ENCODE measurements at regions not wholly inside any gene's neighbourhood (a gene's known extent, or its start where the extent isn't known, plus 50 kb on each side); places are given as distances from the start of the nearest gene placed in this dataset.
"Not testable (repeated sequence)": the region's sequence is repeated elsewhere in the genome, so short reads cannot be mapped to it uniquely, and the experiment has no call there.

DNA sequence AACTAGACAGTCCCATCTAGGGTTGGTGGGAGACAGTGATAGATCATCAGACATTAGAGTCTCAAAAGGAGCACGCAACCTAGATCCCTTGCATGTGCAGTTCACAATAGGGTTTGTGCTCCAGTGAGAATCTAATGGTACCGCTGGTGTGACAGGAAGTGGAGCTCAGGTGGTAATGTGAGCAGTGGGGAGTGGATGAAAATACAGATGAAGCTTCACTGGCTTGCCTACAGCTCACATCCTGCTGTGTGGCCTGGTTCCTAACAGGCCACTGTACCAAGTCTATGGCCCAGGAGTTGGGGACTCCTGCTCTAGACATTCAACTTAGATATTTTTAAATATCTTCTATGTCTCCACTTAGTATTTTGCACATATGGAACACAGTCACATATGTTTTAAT is 231.1 kb upstream of the NRIP1 start:
- H3K27ac ChIP-seq: no peak overlapping the region
- peaks cover 3% of the 10 kb centered on the region for H3K9me3 ChIP-seq (ENCODE audit: severe bottlenecking)
- no peak overlapping the region for H3K4me3 ChIP-seq (ENCODE audit: low read depth, low read length)
- H3K36me3 ChIP-seq: no peaks in the 10 kb centered on the region
- no peak for DNase-seq
- TF ChIP-seq, protein P1, sequence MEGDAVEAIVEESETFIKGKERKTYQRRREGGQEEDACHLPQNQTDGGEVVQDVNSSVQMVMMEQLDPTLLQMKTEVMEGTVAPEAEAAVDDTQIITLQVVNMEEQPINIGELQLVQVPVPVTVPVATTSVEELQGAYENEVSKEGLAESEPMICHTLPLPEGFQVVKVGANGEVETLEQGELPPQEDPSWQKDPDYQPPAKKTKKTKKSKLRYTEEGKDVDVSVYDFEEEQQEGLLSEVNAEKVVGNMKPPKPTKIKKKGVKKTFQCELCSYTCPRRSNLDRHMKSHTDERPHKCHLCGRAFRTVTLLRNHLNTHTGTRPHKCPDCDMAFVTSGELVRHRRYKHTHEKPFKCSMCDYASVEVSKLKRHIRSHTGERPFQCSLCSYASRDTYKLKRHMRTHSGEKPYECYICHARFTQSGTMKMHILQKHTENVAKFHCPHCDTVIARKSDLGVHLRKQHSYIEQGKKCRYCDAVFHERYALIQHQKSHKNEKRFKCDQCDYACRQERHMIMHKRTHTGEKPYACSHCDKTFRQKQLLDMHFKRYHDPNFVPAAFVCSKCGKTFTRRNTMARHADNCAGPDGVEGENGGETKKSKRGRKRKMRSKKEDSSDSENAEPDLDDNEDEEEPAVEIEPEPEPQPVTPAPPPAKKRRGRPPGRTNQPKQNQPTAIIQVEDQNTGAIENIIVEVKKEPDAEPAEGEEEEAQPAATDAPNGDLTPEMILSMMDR (IDR thresholded peaks at IDR 0.05; ENCODE audit: low read depth, low read length): no peak
- no peaks in the 10 kb centered on the region for H3K27me3 ChIP-seq (ENCODE audit: insufficient read depth, low read depth, severe bottlenecking)

DNA sequence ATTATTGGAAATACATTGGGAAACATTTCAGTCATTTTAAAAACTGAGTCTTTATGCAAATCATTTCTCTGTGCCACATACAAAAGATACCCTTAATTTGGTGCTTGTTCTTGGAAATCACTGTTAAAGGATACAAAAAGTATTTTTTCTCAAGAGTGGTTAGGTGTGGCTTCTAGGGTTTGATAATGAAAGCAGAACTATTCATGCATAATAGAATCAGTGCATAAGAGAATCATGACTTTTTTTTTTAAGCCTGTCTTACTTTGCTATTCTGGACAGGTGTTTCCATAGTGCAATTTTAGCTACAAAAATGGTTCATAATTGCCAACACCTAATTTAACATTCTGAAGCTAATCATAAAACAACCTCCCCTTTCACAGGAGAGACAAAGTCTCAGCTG is 233.0 kb upstream of the NRIP1 start:
- DNase-seq: no peak
- Histone ChIP-seq H3K4me3 (ENCODE audit: low read depth, low read length) (no peak overlapping the region), H3K9me3 (ENCODE audit: severe bottlenecking) (peaks cover 6% of the 10 kb centered on the region), H3K36me3 (no peaks in the 10 kb centered on the region), H3K27ac (no peak overlapping the region), H3K27me3 (ENCODE audit: insufficient read depth, low read depth, severe bottlenecking) (no peaks in the 10 kb centered on the region)
- TF ChIP-seq, protein P1 (IDR thresholded peaks at IDR 0.05; ENCODE audit: low read depth, low read length): no peak

DNA sequence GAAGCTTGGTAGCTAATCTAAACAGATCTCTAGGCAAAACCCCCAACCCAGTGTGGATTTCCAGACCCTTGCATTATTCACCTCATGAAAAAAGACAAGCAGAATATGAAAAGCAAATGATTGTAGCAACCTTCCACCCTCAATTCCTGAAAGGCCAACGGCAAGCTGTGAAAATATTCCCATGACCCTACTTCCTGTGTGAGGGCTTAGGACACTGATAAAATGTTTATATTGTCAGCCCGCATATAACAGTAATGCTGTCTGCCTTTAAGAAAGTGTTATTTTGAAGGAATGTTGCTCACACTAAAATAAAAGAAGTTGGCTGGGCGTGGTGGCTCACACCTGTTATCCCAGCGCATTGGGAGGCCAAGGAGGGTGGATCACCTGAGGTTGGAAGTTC is 233.5 kb upstream of the NRIP1 start:
- no peak for DNase-seq
- Histone ChIP-seq H3K9me3 (ENCODE audit: severe bottlenecking) (peaks cover 6% of the 10 kb centered on the region), H3K4me3 (ENCODE audit: low read depth, low read length) (no peak overlapping the region), H3K27ac (no peak overlapping the region), H3K36me3 (no peaks in the 10 kb centered on the region), H3K27me3 (ENCODE audit: insufficient read depth, low read depth, severe bottlenecking) (no peaks in the 10 kb centered on the region)
- TF ChIP-seq, protein P1 (IDR thresholded peaks at IDR 0.05; ENCODE audit: low read depth, low read length): no peak

DNA sequence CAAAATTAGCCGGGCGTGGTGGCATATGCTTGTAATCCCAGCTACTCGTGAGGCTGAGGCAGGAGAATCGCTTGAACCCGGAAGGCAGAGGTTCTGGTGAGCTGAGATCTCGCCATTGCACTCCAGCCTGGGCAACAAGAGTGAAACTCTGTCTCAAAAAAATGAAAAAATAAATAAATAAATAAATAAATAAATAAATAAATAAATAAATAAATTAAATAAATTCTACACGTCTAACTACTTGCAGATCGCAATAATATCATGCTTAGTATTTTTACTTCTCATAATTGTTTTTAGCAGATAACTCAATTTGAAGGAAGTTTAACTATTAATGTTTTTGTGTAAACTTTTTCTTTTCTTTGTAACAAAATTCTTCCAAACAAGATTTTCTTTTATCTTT is 234.0 kb upstream of the NRIP1 start:
- not testable (repeated sequence) for H3K27me3 ChIP-seq (ENCODE audit: insufficient read depth, low read depth, severe bottlenecking); DNase-seq; H3K9me3 ChIP-seq (ENCODE audit: severe bottlenecking); H3K27ac ChIP-seq; H3K36me3 ChIP-seq; H3K4me3 ChIP-seq (ENCODE audit: low read depth, low read length)

DNA sequence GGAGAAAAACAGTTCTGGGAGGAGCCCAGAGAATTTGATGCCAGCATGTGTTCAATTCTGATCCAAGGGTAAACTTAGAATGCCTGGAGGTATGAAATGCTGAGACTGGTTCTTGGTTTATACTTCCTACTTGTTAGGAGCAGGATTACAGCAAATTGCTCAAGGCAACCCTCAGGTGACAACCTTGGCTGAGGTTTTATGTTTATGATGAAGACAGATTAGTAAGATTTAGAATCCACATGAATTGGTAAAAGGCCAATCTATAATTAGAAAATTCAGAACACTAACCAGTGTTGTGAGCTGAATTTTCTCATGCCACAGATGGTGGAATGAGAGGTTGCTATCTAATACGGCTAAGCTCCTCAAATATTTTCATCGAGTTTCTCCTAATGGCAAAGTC is 235.3 kb upstream of the NRIP1 start:
- TF ChIP-seq, protein P1 (IDR thresholded peaks at IDR 0.05; ENCODE audit: low read depth, low read length): no peak
- no peak overlapping the region for H3K4me3 ChIP-seq (ENCODE audit: low read depth, low read length)
- no peaks in the 10 kb centered on the region for H3K36me3 ChIP-seq
- no peaks in the 10 kb centered on the region for H3K27me3 ChIP-seq (ENCODE audit: insufficient read depth, low read depth, severe bottlenecking)
- H3K27ac ChIP-seq: no peak overlapping the region
- H3K9me3 ChIP-seq (ENCODE audit: severe bottlenecking): peaks cover 6% of the 10 kb centered on the region
- DNase-seq: no peak

DNA sequence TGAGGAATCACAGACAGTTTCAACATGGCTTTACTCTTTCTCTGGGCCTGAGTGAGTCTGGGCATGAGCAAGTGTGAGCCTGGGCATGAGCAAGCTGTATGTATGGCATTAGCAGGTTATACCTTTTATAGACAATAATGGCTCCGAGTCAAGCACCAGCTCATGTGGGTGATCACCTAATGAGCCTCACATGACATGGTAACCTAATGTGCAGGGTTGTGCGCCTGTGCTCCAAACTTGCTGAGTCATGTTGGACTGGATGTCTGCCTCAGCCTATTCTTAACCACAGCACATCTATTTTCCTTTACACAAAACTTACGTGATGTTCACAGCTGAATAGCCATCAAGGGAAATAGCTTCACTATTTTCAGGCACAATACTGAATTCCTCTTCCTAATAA is 236.2 kb upstream of the NRIP1 start:
- TF ChIP-seq, protein P1 (IDR thresholded peaks at IDR 0.05; ENCODE audit: low read depth, low read length): no peak
- no peak for DNase-seq
- H3K4me3 ChIP-seq (ENCODE audit: low read depth, low read length): no peak overlapping the region
- no peaks in the 10 kb centered on the region for H3K27me3 ChIP-seq (ENCODE audit: insufficient read depth, low read depth, severe bottlenecking)
- no peaks in the 10 kb centered on the region for H3K36me3 ChIP-seq
- H3K9me3 ChIP-seq (ENCODE audit: severe bottlenecking): peaks cover 6% of the 10 kb centered on the region
- no peak overlapping the region for H3K27ac ChIP-seq

Data from WERI-Rb-1 (cell line).